Embryonic facial prominence (tissue), 1 donor: ENCODE measurements at regions not wholly inside any gene's neighbourhood (a gene's known extent, or its start where the extent isn't known, plus 50 kb on each side); places are given as distances from the start of the nearest gene placed in this dataset.

ENCODE experiments used
- DNase-seq: peaks from one replicate; pipeline ENCODE4 v3.0.0-alpha.2; 2016; ENCODE audit errors: extremely low spot score

- no peak for DNase-seq
These were observed 102.9 kb downstream of the PFKFB3 start for GRCh38 chr10:6305401-6306321.

GRCh38 chr10:6306917-6307316 is 104.2 kb downstream of the PFKFB3 start:
- DNase-seq, result no peak

GRCh38 chr10:6309816-6310215 is 107.1 kb downstream of the PFKFB3 start:
- DNase-seq, result no peak

- no peak for DNase-seq
These were observed 108.2 kb downstream of the PFKFB3 start for GRCh38 chr10:6310977-6311376.

GRCh38 chr10:6311700-6312330 is 109.1 kb downstream of the PFKFB3 start:
- no peak for DNase-seq

GRCh38 chr10:6312636-6313035 is 109.9 kb downstream of the PFKFB3 start:
- DNase-seq, result no peak

- DNase-seq, result no peak
These were observed 110.6 kb downstream of the PFKFB3 start for GRCh38 chr10:6313111-6313895.

- DNase-seq, result no peak
These were observed 112.0 kb downstream of the PFKFB3 start for GRCh38 chr10:6314620-6315205.

- DNase-seq, result no peak
These were observed 116.4 kb downstream of the PFKFB3 start for GRCh38 chr10:6319119-6319518.

- no peak for DNase-seq
These were observed 117.7 kb downstream of the PFKFB3 start for GRCh38 chr10:6320320-6321010.

- DNase-seq, result no peak
These were observed 119.1 kb downstream of the PFKFB3 start for GRCh38 chr10:6321880-6322279.

- DNase-seq, result no peak
These were observed 120.1 kb downstream of the PFKFB3 start for GRCh38 chr10:6322805-6323204.

GRCh38 chr10:6327961-6328698 is 125.4 kb downstream of the PFKFB3 start:
- DNase-seq, result no peak

GRCh38 chr10:6328699-6329423 is 126.1 kb downstream of the PFKFB3 start:
- DNase-seq, result no peak

- DNase-seq, result no peak
These were observed 130.4 kb downstream of the PFKFB3 start for GRCh38 chr10:6333086-6333485.

GRCh38 chr10:6333973-6334372 is 131.2 kb downstream of the PFKFB3 start:
- DNase-seq, result no peak

GRCh38 chr10:6336016-6336415 is 133.3 kb downstream of the PFKFB3 start:
- DNase-seq, result no peak

- no peak for DNase-seq
These were observed 134.7 kb downstream of the PFKFB3 start for GRCh38 chr10:6337382-6337781.

- DNase-seq, result no peak
These were observed 135.6 kb downstream of the PFKFB3 start for GRCh38 chr10:6338361-6338760.

GRCh38 chr10:6339891-6340290 is 137.2 kb downstream of the PFKFB3 start:
- no peak for DNase-seq
